Natural killer cell (primary cell): ENCODE measurements at regions not wholly inside any gene's neighbourhood (a gene's known extent, or its start where the extent isn't known, plus 50 kb on each side); places are given as distances from the start of the nearest gene placed in this dataset.

Experiments
- ATAC-seq, 3 donors: fragments of 150-1000 bp in 2 of 3; fragments of 200-7000 bp in 1 of 3; cut with Tn5 transposase; 1 replicate in 1 of 3; 2 replicates in 2 of 3; pipeline ENCODE4 v1.10.0; 2021; ENCODE audit warnings: mild to moderate bottlenecking in 2 of 3, moderate library complexity in 2 of 3
- DNase-seq, 2 donors: peaks; one replicate each; pipeline versions ENCODE4 v3.0.0 to v3.0.0-alpha.2; 2013 to 2021; ENCODE audit warnings: mixed read lengths in 1 of 2
- H3K27ac ChIP-seq: one replicate; pipeline ENCODE4 v1.5.1; 2013; ENCODE audit warnings: mild to moderate bottlenecking, low read length
- H3K27me3 ChIP-seq: one replicate; pipeline ENCODE4 v1.6.1; 2013; ENCODE audit warnings: low read length; ENCODE audit not compliant: control insufficient read depth, insufficient read depth
- H3K36me3 ChIP-seq: one replicate; pipeline ENCODE4 v1.6.1; 2013; ENCODE audit warnings: low read length; ENCODE audit not compliant: control insufficient read depth, insufficient read depth
- H3K4me1 ChIP-seq: one replicate; pipeline ENCODE4 v1.6.1; 2013; ENCODE audit warnings: low read length; ENCODE audit not compliant: control insufficient read depth, insufficient read depth
- H3K4me3 ChIP-seq: one replicate; pipeline ENCODE4 v1.5.1; 2013; ENCODE audit warnings: low read length
- H3K9me3 ChIP-seq: one replicate; pipeline ENCODE4 v1.6.1; 2013; ENCODE audit warnings: low read length; ENCODE audit not compliant: control insufficient read depth, insufficient read depth
- H3K27ac Mint-ChIP-seq, 2 donors: one replicate each; pipeline ENCODE4 v1.8.0; 2022; ENCODE audit warnings: mild to moderate bottlenecking in 2 of 2, mixed read lengths in 2 of 2, moderate library complexity in 1 of 2
- H3K27me3 Mint-ChIP-seq, 2 donors: one replicate each; pipeline ENCODE4 v1.8.0; 2022; ENCODE audit warnings: low read depth in 2 of 2, mixed read lengths in 2 of 2
- H3K36me3 Mint-ChIP-seq: one replicate; pipeline ENCODE4 v1.8.0; 2022; ENCODE audit warnings: mixed read lengths
- H3K4me1 Mint-ChIP-seq, 2 donors: one replicate each; pipeline ENCODE4 v1.8.0; 2022; ENCODE audit warnings: mixed read lengths in 2 of 2
- H3K4me3 Mint-ChIP-seq: one replicate; pipeline ENCODE4 v1.8.0; 2022; ENCODE audit warnings: mild to moderate bottlenecking, moderate library complexity, mixed read lengths
- H3K9me3 Mint-ChIP-seq, 2 donors: one replicate each; pipeline ENCODE4 v1.8.0; 2022; ENCODE audit warnings: mixed read lengths in 2 of 2
- WGBS: methylation state at CpG from one replicate; pipeline ENCODE4 v1.1.7; 2013; ENCODE audit warnings: missing lambda C conversion rate; ENCODE audit not compliant: insufficient coverage; 5-methylcytosine and 5-hydroxymethylcytosine counted together
- intact Hi-C: fragments of 100-400 bp; cut with micrococcal nuclease; formaldehyde crosslinking; loops from one replicate; pipeline ENCODE4 v1.14.2; 2022
- TF ChIP-seq, protein P1 (sequence below): fragments of 200-600 bp; IDR thresholded peaks from one replicate; pipeline ENCODE4 v1.8.0; 2022; ENCODE audit warnings: antibody characterized with exemption

DNA sequence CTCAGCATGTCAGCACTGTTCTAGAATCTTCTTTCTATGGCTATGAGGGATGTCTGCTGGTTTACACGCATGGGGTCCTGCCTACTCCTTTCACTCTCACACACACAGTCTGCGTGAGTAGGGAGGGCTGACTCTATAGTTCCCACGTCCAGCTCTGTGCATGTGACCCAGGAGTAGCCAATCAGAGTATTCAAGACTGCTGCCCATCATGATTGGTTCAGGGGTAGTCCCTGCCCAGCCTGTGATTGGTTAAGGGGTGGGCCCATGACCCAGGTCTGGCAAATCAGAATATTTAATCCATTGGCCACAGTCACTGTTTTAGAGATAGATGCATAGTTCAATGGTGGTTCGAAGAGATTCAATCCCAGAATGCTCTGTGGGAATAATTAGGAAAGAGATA, 151.3 kb upstream of the IRX3 start:
- H3K4me1 Mint-ChIP-seq, result no peaks in the 10 kb centered on the region
- H3K27me3 Mint-ChIP-seq, result peaks cover 12 to 13% of the 10 kb centered on the region in 2 donors
- TF ChIP-seq, protein P1, sequence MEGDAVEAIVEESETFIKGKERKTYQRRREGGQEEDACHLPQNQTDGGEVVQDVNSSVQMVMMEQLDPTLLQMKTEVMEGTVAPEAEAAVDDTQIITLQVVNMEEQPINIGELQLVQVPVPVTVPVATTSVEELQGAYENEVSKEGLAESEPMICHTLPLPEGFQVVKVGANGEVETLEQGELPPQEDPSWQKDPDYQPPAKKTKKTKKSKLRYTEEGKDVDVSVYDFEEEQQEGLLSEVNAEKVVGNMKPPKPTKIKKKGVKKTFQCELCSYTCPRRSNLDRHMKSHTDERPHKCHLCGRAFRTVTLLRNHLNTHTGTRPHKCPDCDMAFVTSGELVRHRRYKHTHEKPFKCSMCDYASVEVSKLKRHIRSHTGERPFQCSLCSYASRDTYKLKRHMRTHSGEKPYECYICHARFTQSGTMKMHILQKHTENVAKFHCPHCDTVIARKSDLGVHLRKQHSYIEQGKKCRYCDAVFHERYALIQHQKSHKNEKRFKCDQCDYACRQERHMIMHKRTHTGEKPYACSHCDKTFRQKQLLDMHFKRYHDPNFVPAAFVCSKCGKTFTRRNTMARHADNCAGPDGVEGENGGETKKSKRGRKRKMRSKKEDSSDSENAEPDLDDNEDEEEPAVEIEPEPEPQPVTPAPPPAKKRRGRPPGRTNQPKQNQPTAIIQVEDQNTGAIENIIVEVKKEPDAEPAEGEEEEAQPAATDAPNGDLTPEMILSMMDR, result no peak

DNA sequence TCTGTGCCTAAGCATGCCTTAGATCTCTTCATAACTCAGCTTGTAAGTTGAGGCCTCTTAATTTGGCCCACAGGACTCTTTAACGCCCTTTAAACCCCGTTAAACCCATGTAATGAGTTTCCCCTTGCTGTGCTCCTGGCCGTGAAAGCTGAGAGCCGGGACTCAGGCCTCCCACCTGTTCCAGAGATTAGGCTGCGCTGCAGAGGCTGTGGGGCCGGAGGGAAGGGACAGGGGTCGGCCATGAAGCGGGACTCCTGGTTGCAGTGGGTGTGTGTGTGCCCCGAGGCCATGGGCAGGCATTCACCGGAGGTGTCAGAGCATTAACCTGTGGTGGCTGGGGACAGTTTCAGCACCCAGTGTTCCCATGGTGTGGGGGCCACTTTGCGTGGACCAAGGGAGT, 150.8 kb upstream of the IRX3 start:
- H3K4me3 ChIP-seq, result no peak overlapping the region
- no peak overlapping the region for H3K4me3 Mint-ChIP-seq
- DNase-seq (no peak), ATAC-seq (no peak)
- H3K36me3 Mint-ChIP-seq, result no peaks in the 10 kb centered on the region
- no peak overlapping the region for H3K27ac Mint-ChIP-seq
- TF ChIP-seq, protein P1, result no peak
- no peaks in the 10 kb centered on the region for H3K9me3 ChIP-seq
- no peaks in the 10 kb centered on the region for H3K36me3 ChIP-seq
- H3K27me3 ChIP-seq, result no peaks in the 10 kb centered on the region
- no peaks in the 10 kb centered on the region for H3K4me1 ChIP-seq
- no peak overlapping the region for H3K27ac ChIP-seq
- peaks cover 12 to 13% of the 10 kb centered on the region in 2 donors for H3K27me3 Mint-ChIP-seq
- no peaks in the 10 kb centered on the region for H3K9me3 Mint-ChIP-seq
- intact Hi-C loops, result no loop called here
- no peaks in the 10 kb centered on the region for H3K4me1 Mint-ChIP-seq
- WGBS, result 83% methylated on average over 11 of the region's 11 CpGs

More for the DNA sequence above, 151.3 kb upstream of the IRX3 start:
- H3K27ac ChIP-seq, result no peak overlapping the region
- H3K9me3 ChIP-seq, result no peaks in the 10 kb centered on the region
- Mint-ChIP-seq H3K4me3 (no peak overlapping the region), H3K36me3 (no peaks in the 10 kb centered on the region), H3K9me3 (no peaks in the 10 kb centered on the region), H3K27ac (no peak overlapping the region)
- no peak overlapping the region for H3K4me3 ChIP-seq
- no peak for DNase-seq
- ATAC-seq, result no peak
- no peaks in the 10 kb centered on the region for H3K36me3 ChIP-seq
- WGBS, result 89% methylated on average over 4 of the region's 4 CpGs
- intact Hi-C loops, result no loop called here
- H3K4me1 ChIP-seq, result no peaks in the 10 kb centered on the region
- H3K27me3 ChIP-seq, result no peaks in the 10 kb centered on the region

DNA sequence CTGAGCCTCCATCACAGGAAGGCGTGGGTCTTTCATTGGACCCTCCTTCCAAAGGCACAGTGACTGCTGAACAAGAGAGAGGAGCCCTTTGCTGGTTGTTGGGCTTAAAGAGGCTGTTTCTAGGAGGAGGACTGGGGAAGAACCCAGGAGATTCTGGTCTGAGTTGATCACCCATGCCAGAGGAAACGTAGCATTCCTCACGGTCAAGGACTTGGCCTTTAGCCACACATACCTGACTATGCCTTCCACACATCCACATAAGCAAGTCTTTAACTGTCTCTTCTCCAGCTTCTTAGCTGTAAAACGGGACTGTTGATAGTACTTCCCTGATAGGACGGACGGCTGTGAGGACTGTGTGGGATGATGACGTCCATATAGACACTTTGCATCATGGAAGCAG, 149.8 kb upstream of the IRX3 start:
- H3K36me3 ChIP-seq, result no peaks in the 10 kb centered on the region
- H3K9me3 Mint-ChIP-seq, result no peaks in the 10 kb centered on the region
- no peaks in the 10 kb centered on the region for H3K4me1 ChIP-seq
- H3K4me3 ChIP-seq, result no peak overlapping the region
- no peak overlapping the region for H3K27ac Mint-ChIP-seq
- H3K27me3 ChIP-seq, result no peaks in the 10 kb centered on the region
- H3K27me3 Mint-ChIP-seq, result peaks cover 13 to 16% of the 10 kb centered on the region in 2 donors
- WGBS, result 79% methylated on average over 7 of the region's 7 CpGs
- no peak for ATAC-seq
- TF ChIP-seq, protein P1, result no peak
- no peak for DNase-seq
- intact Hi-C loops, result no loop called here
- H3K9me3 ChIP-seq, result no peaks in the 10 kb centered on the region
- H3K27ac ChIP-seq, result no peak overlapping the region
- no peaks in the 10 kb centered on the region for H3K4me1 Mint-ChIP-seq
- H3K4me3 Mint-ChIP-seq, result no peak overlapping the region
- no peaks in the 10 kb centered on the region for H3K36me3 Mint-ChIP-seq

DNA sequence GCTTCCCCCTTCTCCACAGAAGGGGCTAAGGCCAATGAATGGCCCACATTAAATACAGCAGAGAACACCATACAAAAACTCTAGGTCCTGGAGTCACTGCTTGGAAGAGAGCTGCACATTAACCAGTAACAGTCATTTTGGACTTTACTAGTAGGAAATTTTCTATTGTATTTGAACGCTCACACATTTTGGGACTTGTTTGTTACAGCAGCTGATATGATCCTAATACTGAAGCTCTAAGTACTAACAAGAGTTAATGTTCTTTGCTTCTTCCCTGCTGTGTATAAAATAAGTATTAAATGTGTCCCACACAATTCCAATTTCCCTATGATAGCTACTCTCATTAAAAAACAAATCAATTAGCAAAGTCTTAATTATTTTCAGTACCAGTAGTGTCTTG, 148.3 kb upstream of the IRX3 start:
- DNase-seq (no peak), ATAC-seq (no peak)
- H3K9me3 Mint-ChIP-seq, result no peaks in the 10 kb centered on the region
- no peaks in the 10 kb centered on the region for H3K36me3 Mint-ChIP-seq
- Histone ChIP-seq H3K4me3 (no peak overlapping the region), H3K36me3 (no peaks in the 10 kb centered on the region), H3K4me1 (no peaks in the 10 kb centered on the region), H3K27ac (no peak overlapping the region), H3K27me3 (no peaks in the 10 kb centered on the region), H3K9me3 (no peaks in the 10 kb centered on the region)
- intact Hi-C loops, result no loop called here
- no peaks in the 10 kb centered on the region for H3K4me1 Mint-ChIP-seq
- H3K4me3 Mint-ChIP-seq, result no peak overlapping the region
- TF ChIP-seq, protein P1, result no peak
- no peak overlapping the region for H3K27ac Mint-ChIP-seq
- H3K27me3 Mint-ChIP-seq, result peaks cover 25 to 31% of the 10 kb centered on the region in 2 donors
- WGBS, result no CpG with 5 or more reads among the region's 1 CpG
